GM21576 (cell line): ENCODE measurements at regions not wholly inside any gene's neighbourhood (a gene's known extent, or its start where the extent isn't known, plus 50 kb on each side); places are given as distances from the start of the nearest gene placed in this dataset.

Source experiments
- ATAC-seq: cut with Tn5 transposase; IDR thresholded peaks from one replicate; pipeline ENCODE4 v1.9.1; 2021; ENCODE audit warnings: mild to moderate bottlenecking, moderate library complexity; ENCODE audit not compliant: unreplicated experiment

DNA sequence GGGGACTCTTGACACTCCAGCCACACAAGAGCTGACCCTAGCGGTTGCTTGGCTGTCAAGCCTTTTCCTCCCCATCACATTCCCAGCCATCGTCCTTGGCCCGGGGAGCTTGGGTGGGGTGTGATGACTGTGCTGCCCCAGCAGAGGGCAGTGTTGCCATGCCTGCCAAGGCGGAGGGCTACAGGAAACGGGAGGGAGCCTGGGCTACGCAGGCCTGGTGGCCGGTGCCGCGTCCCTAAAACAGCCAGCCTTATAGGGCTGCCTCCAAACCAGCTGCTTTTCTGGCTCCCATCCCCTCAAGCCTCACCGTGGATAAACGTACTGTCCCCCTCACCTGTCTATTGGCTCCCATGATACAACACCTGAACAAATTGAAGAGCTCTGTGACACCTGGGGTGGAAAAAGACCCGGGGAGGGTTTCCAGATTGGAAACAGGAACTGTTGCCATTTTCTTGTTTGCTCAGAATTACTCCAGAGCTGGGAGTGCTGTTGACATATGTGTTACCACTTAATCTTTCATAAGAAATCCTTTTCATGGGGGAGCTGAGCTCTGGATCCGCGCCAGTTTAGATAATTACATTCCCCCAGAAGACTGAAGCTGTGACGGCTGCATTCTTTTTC, 72.8 kb upstream of the ASTN2 start:
- peak; percentile 97 for ATAC-seq

DNA sequence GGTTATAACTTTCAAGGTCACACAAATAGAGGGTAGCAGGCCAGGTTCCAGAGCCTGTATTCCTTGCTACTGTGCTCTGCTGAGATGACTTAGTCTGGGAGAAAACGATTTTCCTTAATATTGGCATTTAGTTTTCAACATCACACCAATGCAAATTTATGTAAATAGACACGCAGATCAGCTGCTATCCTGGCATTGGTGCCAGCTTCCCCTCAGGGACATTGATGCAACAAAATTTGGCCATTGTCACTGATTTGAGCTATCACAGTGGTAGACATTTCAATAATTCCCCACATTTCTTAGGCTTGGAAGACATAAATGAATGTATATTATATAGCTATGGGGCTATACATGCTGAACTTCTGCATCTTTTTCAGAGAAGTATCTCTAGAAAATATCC, 71.6 kb upstream of the ASTN2 start:
- no peak for ATAC-seq

DNA sequence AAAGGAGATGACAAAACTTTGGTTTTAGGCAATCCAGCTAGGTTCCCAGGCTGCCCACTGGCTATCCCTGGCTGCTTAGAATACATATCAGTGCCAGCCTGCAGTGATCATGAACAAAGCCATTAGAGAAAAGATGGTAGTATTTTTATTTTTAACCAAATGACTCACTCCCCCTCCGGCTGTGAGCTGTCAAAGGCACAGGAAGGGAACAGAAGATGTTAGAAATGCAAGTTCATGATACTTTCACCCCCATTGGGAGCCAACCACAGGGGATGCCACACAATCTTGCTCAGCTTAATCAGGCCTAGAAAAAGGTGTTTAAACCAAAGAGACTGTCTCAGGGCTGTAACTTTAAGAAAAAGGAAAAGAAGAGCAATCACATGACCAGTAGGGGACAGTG, 70.3 kb upstream of the ASTN2 start:
- no peak for ATAC-seq

DNA sequence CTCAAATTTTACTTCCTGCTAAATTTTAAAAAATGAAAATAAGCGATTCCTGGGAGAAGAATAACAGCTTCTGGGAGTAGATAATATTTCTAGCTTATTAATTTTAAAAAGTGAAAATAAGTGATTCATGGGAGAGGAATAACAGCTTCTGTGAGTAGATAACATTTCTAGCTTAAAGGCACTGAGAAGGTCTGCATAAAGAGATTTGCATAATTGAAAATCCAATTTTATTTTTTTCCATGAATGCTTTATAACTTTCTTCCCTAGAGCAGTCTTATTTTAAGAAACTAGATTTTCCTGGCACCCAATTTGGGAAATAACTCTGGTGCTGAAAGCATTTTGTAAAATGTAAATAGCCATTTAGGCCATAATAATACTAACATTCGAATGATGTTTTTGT, 65.9 kb upstream of the ASTN2 start:
- no peak for ATAC-seq

DNA sequence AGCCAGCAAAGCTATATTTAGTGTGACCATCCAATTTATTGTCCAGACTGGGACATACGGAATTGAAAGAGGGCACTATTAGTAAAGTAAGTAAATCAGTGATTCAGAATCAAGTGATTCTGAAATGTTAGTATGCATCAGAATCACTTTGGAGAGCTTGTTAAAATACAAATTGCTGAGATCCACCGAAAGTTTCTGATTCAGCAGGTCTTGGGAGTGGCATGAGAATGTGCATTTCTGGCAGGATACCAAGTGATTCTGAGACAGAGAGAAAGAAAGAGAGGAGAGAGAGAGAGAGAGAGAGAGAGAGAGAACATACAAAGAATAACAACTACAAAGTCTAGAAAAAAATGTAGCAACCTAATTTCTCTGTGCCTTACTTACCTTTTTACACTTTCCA, 65.4 kb upstream of the ASTN2 start:
- ATAC-seq: no peak

DNA sequence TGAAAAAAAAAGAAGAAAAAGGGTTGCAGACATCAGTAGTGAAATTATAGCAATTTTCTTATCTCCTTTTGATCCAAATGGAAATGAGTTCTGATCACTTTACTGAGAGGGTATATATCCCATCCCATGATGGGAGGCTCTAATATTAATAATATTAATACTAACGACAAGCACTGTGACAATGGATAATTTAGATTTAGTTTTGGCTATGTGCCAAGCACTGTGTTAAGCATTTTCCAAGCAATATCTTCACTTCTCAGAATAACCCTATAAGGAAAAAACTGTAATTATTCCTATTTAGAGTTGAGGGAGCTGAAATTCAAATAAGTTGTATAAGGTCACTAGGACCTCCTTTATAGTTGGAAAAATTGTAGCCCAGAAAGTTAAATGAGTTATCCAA, 58.4 kb upstream of the ASTN2 start:
- no peak for ATAC-seq

DNA sequence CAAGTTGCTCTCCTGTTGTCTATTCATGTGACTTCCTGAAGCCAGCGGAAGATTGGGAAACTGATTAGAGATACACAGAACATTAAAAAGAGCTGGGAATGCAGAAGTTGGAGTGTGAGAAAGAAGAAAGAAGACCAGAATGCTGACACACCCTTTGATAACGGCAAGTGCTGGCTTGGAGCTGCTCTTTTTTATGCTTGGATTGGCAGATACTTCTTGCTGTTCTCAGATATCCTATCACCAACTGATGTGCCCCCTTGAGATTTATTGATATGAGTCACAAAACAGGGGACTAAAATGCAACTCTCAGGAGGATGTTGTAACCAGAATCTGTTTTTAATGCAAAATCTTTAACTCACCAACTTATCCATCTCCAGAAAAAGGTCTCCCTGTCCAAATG, 56.0 kb upstream of the ASTN2 start:
- no peak for ATAC-seq

DNA sequence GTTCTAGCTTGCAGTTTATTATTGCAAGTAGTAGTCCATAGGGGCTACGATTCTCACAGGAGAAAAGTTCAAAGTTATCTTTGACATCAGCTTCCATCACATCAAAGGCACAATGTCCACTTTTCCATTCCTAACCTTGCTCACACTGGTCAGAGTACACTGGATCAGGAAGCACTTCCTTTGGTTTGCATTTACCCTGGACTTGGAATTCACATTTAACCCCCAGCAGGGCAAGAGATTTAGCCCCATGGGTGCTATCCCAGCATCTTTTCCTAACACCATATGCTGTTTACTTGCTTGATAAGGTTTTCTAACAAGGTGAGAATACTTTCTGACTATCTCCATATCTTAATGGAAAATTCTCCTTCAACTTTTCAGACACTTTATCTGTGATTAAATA, 55.6 kb upstream of the ASTN2 start:
- no peak for ATAC-seq

DNA sequence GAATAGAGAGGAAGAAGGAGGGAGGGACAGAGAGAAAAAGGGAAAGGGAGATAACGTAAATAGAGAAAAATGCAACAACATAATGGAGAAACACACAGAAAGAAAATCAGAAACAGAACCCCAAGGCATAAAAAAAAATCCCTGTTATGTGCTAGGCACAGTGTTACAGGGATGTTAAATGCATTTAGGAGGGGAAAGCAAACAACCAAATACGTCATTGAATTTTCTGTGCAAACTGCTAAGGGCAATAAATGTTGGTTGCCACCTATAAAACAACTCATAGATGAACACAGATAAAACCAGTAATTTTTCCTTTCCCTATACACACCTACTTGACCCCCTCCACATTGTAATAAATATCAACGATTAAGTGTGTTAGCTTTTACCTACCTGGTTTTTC, 51.3 kb upstream of the ASTN2 start:
- ATAC-seq: no peak

DNA sequence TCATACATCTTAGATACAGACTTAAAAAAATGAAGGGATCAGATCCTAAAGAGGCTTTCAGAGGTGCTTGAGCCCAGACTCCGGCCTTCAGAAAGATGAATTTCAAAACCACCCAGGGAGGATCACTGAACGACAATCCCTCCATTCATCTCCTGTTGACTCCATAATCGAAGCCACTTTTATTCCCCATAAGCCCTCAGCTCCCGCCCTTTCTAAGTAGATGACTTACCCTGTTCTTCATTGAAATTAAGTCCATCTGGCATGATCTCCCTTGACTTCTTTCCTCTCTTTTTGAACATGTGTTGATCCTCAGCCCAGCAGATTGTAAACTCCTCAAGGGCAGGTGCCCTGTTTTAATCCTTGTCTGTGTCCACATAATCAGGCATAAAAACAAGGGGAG, 50.8 kb upstream of the ASTN2 start:
- no peak for ATAC-seq

DNA sequence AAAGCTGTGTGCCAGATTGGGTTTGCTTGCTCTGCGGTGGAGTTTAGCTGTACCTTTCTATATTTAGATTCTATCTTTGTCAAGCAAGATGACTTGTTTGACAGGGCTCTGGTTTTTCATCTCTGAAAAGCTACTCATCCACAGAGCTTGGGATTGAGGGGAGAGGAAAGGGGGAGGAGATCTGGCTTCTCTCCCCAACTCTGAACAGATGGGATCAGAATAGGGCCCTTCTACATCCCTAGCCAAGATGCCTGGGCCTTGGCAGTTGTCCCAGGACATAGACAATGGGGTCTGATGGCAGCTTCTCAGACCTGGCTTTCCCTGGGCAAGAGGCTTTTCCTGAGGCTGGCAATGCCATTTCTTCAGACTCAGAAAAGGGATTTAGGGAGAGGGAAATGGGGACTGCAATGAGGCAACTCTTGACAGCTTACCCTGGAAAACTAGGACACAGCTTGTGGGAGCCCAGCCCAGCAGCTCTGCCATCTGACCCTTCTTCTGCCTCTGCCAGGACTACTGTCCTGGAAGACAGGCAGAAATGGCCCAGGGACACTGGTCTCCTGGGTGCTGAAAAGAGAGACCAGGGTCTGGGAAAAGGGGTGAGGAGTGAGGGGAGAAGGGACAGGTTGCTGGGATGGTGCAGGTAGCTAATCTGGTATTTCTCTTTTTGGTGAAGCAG, 50.2 kb upstream of the ASTN2 start:
- no peak for ATAC-seq
